Left colon (tissue), 2 donors: ENCODE measurements at regions not wholly inside any gene's neighbourhood (a gene's known extent, or its start where the extent isn't known, plus 50 kb on each side); places are given as distances from the start of the nearest gene placed in this dataset.

Experiments used
- ATAC-seq: fragments of 200-7000 bp; cut with Tn5 transposase; one replicate; pipeline ENCODE4 v1.9.1; 2020; ENCODE audit warnings: mild to moderate bottlenecking, moderate library complexity
- DNase-seq, 2 donors: peaks; one replicate each; pipeline ENCODE4 v3.0.0-alpha.2; 2020
- intact Hi-C, 2 donors: fragments of 100-400 bp; cut with DNase I in 1 of 2; cut with micrococcal nuclease in 1 of 2; formaldehyde crosslinking; loops; one replicate each; pipeline versions ENCODE4 v1.11.2 to v1.14.0; 2022; cut with DNase I, micrococcal nuclease
- donor health status: DM: no; HTN: no; CAD: no.
- donor health status: DM: yes; HTN: yes; CAD: no.

- DNase-seq (no peak), ATAC-seq (no peak)
- intact Hi-C loops, result no loop called here
Observed at GRCh38 chr13:106361621-106362020, 173.8 kb downstream of the EFNB2 start.

DNA sequence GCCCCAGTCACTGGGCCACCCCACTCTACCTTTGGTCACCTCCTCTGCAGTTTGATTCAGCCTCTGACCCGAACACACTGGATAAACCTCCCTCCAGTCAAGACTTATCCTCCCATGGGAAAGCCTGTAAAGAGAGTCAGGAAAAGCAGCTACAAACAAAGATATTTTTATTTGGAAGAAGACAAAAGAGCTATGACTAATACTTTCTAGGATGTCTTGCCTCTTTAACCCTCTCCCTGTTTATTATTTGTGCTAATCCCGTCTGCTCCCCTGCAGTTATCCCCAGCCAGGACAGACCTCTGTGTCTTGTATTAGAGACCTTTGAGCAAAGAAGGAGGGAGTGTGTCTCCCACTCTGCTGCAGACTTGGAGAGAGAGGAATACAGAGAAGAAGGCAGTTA, 178.3 kb downstream of the EFNB2 start:
- DNase-seq (no peak), ATAC-seq (no peak)
- intact Hi-C loops, result no loop called here

DNA sequence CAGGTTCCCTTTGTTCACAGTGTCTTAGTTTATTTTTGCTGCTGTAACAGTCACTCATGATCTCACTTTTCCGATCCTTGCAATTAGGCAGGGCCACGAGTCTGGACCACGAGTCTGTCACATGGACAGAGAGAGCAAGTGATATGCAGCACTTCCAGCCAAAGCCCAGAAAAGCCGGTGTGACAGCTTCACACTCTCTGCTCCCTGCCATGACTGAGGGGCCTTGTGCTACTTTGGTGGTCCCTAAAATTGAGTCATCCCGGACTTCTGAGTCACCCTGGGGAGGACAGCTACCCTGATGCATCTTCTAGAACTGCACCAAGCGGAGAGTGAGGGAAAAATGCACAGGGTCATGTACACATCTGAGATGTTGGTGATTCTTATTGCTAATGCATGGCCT, 179.6 kb downstream of the EFNB2 start:
- intact Hi-C loops, result no loop called here
- no peak for ATAC-seq
- DNase-seq, result no peak

GRCh38 chr13:106354961-106355360, 180.5 kb downstream of the EFNB2 start:
- ATAC-seq (peak; percentile 86), DNase-seq (peak; percentile 49 to 53)
- intact Hi-C loops, result no loop called here

DNA sequence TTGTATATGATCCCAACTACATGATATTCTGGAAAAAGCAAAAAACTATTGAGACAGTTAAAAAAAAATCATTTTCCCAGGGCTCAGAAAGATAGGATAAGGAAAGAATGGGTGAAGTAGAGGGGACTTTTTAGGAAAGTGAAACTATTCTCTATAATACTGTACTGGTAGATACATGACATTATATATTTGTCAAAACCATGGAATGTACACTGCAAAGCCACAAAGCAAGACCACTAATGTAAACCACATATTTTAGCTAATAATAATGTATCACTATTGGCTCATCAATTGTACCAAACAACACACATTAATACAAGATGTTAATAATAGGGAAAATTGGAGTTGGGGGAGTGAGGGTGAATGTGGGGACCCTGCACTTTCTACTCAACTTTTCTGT, 182.6 kb downstream of the EFNB2 start:
- intact Hi-C loops, result no loop called here
- no peak for DNase-seq
- ATAC-seq, result no peak

DNA sequence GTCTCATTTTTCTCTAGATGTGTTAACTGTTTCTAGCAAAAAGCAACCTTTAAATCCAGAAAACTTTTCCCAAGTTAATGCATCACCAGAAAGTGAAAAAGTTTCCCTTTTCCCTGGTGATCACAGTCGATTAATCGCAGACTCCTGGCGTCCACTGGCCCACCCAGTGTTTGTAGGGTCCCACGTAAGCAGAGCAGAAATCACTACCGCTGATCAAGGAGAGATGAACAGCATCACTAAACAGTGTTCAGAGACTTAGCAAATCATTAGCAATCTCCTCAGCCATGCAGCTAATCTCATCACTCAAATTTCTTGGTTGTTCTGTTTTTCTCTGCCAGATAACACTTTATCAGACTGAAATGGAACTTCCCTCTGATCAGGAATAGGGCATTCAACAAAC, 184.2 kb downstream of the EFNB2 start:
- intact Hi-C loops, result no loop called here
- no peak for ATAC-seq
- no peak for DNase-seq

- intact Hi-C loops, result no loop called here
- ATAC-seq (peak; percentile 85), DNase-seq (peak; percentile 75 to 83)
Observed at GRCh38 chr13:106350208-106350607, 185.3 kb downstream of the EFNB2 start.

DNA sequence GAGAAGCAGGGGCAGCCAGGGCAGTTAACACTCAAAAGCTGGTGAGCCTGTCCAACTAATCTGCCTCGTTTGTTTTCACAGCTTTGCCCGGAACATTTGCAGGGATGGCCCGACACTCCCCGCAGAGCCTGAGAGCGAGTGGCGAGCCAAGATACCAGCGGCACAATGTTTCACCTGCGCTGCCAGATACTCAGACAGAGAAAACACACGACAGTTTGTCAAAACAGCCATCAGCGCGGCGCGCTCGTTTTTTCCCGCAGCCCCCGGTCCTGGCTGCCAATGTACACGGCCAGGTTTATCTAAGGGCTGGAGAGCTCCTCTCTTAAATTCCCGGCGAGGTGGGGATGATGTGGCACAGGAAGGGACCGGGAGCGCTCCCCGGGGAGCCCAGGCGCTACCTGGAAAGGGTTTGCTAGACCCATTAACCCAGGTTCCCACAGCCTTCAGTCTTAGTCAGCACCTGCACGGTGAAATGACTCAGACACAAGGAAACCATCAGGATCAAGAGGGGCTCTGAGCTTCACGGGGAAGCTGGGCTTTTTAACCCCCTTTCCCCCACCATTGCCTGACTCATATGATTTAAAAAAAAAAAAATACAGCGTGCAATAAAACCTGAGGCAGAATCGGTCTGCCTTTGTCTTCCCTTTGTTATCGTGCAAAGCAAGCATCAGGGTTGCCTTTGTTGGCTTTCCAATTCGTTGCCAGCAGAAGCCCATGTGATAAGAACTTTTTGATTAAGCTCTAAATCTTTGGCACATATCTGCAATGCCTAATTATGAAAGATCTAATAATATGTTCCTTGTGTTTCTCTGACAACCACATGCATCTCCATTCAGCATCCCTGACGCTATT, 186.2 kb downstream of the EFNB2 start:
- intact Hi-C loops, result loop anchor here in 1 of 2 donors (10.0 kb wide), 1 partner anchor 125 kb away; no protein-coding TSS in a partner anchor
- ATAC-seq (peak; percentile 72), DNase-seq (peak; percentile 49 to 71)

GRCh38 chr13:106348075-106348840, 187.2 kb downstream of the EFNB2 start:
- ATAC-seq, result no peak
- DNase-seq, result no peak
- intact Hi-C loops, result loop anchor here in 1 of 2 donors (10.0 kb wide), 1 partner anchor 127 kb away; no protein-coding TSS in a partner anchor

DNA sequence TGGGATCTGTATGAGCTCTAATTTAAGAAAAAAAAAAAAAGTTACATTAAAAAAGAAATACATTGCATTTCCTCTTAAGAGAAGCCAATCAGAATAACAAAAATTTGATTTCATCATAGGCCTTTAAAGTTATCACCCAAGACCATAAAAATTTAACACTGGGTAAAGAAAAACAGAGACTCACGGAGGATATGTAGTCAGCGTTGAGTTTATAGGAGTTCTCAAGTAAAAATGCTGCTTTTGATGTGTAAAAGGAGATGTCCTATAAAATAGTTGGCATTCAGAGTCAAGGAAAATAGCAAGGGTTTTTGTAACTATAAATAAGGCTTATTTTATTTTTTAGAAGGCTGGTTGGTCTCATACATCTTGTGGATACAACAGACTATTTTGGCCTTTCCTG, 191.1 kb downstream of the EFNB2 start:
- DNase-seq (no peak), ATAC-seq (peak; percentile 79)
- intact Hi-C loops, result loop anchor here in 1 of 2 donors (10.0 kb wide), 1 partner anchor 130 kb away; no protein-coding TSS in a partner anchor

DNA sequence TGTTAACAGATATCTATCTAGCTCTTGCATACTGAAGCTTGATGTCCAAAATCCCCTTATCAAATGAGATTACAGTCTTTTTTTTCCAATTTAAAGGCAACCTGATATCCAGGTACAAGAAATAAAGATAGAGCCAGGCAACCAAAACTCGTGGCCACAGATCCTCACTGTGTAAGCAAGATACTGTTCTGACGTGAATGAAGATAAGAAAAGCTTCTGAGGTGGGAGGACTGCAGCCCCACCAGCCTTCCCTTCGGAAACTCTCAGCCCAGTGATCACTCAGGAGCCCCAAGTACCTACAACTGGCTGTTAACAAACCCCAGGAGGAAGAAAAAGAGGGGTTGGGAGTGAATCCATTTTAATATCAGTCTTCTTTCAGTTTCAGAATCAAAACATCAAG, 191.6 kb downstream of the EFNB2 start:
- ATAC-seq (peak; percentile 57), DNase-seq (peak in 1 of 2 donors; percentile 14)
- intact Hi-C loops, result loop anchor here in 1 of 2 donors (10.0 kb wide), 1 partner anchor 131 kb away; no protein-coding TSS in a partner anchor

DNA sequence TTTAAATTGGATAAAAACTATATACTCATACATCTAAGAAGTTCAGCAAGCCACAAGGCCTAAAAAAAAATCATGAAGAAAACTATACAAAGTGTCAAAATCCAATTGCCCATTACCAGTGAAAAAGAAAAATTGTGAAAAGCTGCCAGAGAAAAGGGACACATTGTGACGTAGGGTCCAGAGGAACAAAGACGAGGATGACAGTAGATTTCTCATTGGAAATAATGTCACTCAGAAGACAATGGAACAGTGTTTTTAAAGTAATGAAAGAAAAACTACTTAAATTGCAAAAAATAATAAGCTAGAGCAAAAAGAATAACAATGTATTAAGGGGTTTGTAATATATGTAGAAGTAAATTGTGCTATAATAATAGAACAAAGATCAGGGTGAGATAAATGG, 195.2 kb downstream of the EFNB2 start:
- no peak for ATAC-seq
- intact Hi-C loops, result loop anchor here in 1 of 2 donors (10.0 kb wide), 1 partner anchor 135 kb away; no protein-coding TSS in a partner anchor
- no peak for DNase-seq

- intact Hi-C loops, result no loop called here
- ATAC-seq, result no peak
Observed at GRCh38 chr13:106337096-106337850, 198.2 kb downstream of the EFNB2 start.

DNA sequence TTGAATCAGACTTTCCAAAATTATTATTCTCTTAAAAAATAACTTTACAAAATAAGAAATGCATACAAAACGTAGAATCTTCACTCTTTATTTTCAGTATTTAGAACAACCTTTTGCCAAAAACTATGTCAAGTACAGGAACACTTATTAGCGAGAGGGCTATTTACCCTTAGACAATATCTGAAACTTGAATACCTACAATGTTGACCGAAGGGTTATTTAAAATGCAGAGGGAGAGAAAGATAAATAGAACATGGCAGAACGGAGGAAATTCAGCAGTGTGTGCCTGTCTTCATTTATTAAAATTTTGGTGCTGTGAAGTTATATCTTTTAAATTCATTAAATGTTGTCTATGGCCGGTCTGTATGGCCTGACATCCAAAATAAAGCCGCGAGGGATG, 198.8 kb downstream of the EFNB2 start:
- no peak for ATAC-seq
- DNase-seq, result no peak
- intact Hi-C loops, result no loop called here

More at GRCh38 chr13:106337096-106337850, 198.2 kb downstream of the EFNB2 start:
- no peak for DNase-seq

DNA sequence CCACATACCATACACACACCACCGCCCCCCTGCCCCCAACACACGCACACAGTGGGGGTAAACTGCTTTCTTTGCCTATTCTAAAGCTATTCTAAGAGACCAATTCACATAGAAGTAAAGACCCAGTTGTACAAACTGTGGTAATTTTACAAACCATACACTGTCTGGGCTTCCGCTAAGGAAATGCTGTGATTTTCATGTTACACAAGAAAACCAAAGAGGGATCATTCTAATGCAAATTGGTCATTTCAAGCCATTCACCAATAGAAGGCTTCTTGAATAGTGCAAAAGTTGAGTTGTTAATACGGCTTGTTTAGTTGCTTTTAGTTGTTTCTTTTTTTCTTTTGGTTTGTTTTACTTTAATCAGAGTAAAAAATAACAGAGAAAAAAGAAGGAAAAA, 202.8 kb downstream of the EFNB2 start:
- DNase-seq, result no peak
- no peak for ATAC-seq
- intact Hi-C loops, result no loop called here

DNA sequence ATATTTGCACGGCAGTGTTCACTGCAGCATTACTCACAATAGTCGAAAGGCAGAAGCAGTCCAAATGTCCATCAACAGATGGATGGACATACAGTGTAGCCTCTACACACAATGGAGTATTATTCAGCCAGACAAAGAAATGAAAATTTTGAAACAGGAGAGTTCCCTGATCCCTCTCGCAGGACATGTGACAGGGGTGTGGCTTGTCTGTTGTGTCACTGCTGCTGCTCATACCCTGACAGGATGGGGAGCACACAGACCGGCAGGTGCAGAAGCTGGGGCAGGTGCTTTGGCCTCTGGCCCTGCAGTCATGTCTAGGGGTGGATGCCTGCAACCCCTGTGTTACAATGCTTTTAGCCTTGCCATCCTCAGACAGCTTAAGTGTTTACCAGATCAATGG, 204.3 kb downstream of the EFNB2 start:
- intact Hi-C loops, result no loop called here
- no peak for DNase-seq

DNA sequence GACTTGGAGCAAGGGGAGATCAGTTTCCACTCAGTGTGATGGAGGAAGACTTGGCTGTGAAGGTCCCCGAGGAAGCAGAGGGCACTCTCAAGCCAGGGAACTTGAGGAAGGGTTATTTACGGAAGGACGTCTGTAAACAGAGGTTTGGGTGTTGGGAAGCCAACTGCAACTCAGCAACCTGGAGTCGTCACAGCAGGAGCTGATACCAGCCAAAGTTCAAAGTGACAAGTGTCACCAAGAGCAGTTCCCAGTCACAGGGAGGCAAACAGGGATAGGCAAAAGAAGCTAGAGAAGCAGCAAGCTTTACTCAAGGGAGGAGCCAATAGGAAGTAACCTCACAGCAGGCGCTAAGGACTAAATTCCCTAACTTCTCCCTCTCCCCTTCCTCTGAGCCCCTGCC, 205.5 kb downstream of the EFNB2 start:
- intact Hi-C loops, result no loop called here
- peak; percentile 39 to 69 for DNase-seq
- peak; percentile 97 for ATAC-seq

More for the DNA sequence above, 204.3 kb downstream of the EFNB2 start:
- ATAC-seq, result peak; percentile 15

DNA sequence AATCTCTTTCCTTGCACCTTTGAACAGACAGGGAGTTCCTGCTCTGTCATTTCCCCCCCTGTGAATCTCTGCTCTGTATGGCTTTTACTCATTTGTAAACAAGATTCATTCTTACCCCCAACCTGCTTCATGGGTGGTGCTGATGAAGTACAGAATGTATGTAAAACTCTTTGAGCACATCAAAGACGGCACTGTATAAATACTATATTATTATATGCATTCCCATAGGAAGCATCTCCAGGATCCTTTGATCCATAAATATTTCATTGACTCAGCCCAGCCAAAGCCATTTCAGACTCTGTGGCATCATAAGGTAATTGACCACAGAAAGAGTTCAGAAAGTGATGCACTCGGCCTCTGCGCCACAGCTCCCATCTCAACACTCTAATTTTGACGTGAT, 208.7 kb downstream of the EFNB2 start:
- DNase-seq (no peak), ATAC-seq (no peak)
- intact Hi-C loops, result no loop called here

DNA sequence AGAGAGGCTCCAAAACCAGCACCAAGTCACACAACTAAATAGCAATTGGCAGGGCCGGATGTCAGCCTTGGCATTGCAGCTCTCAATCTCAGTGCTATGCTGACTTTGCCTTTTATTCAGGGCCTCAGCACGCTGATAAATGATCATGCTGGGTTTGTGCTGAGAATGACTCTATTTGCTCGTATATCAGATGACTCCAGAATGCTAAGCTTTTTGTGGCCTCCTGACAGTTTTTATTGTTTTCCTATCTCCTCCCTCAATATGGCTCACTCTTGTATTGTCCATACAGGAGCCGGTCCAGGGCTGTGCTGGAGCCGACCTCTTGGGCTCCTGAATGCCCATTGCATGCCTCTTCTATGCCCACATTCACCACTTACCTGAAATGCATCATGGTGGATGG, 211.0 kb downstream of the EFNB2 start:
- no peak for ATAC-seq
- DNase-seq, result no peak
- intact Hi-C loops, result no loop called here
